PC-3 (cell line): ENCODE measurements at regions not wholly inside any gene's neighbourhood (a gene's known extent, or its start where the extent isn't known, plus 50 kb on each side); places are given as distances from the start of the nearest gene placed in this dataset.

Experiments
- ATAC-seq: fragments of 200-7000 bp; cut with Tn5 transposase; 2 replicates; pipeline ENCODE4 v1.9.1; 2020; ENCODE audit warnings: mild to moderate bottlenecking, moderate library complexity
- BruUV-seq: library from RNA; stranded (reverse); fragments of 400-500 nt; replicated peaks from 2 replicates; lab custom pipeline; 2021; lab: Mats Ljungman, UMichigan
- CTCF ChIA-PET: fragments of 300-600 bp; sonication (Branson Sonifier 250); formaldehyde crosslinking; loops from one replicate; lab custom pipeline; 2022; ENCODE audit warnings: antibody characterized with exemption; lab: Charles Lee
- POLR2A ChIA-PET: fragments of 300-600 bp; sonication (Branson Sonifier 250); formaldehyde crosslinking; loops from one replicate; lab custom pipeline; 2022; ENCODE audit warnings: antibody characterized with exemption; ENCODE audit not compliant: unreplicated experiment; lab: Charles Lee
- DNase-seq: peaks from one replicate; pipeline ENCODE4 v3.0.0-alpha.2; 2015
- H2AFZ ChIP-seq: fragments of 300-600 bp; sonication (generic); 2 replicates; pipeline ENCODE4 v1.6.0; 2016; ENCODE audit warnings: antibody characterized with exemption, low read length
- H3F3A ChIP-seq: fragments of 300-600 bp; sonication (generic); one replicate; pipeline ENCODE4 v1.6.0; 2017; ENCODE audit warnings: antibody characterized with exemption, low read length, control low read depth, mild to moderate bottlenecking; ENCODE audit not compliant: unreplicated experiment
- H3K27ac ChIP-seq: fragments of 300-600 bp; sonication (generic); 2 replicates; pipeline ENCODE4 v1.5.1; 2016; ENCODE audit warnings: mild to moderate bottlenecking, low read length
- H3K27me3 ChIP-seq: fragments of 300-600 bp; sonication (generic); 2 replicates; pipeline ENCODE4 v1.6.1; 2016; ENCODE audit warnings: low read length, mixed read lengths
- H3K36me3 ChIP-seq: fragments of 300-600 bp; sonication (generic); 2 replicates; pipeline ENCODE4 v1.6.1; 2016; ENCODE audit warnings: low read depth, mixed run types, low read length, mixed read lengths
- H3K4me1 ChIP-seq: fragments of 300-600 bp; sonication (generic); 2 replicates; pipeline ENCODE4 v1.5.1; 2016; ENCODE audit warnings: low read length; ENCODE audit not compliant: insufficient read depth
- H3K4me2 ChIP-seq: fragments of 300-600 bp; sonication (generic); 2 replicates; pipeline ENCODE4 v1.6.0; 2016; ENCODE audit warnings: low read length
- H3K4me3 ChIP-seq: fragments of 300-600 bp; sonication (generic); 2 replicates; pipeline ENCODE4 v1.5.1; 2016; ENCODE audit warnings: mild to moderate bottlenecking, low read length, mixed read lengths
- H3K79me2 ChIP-seq: fragments of 300-600 bp; sonication (generic); 2 replicates; pipeline ENCODE4 v1.6.1; 2017; ENCODE audit warnings: low read length, mixed read lengths
- H3K9ac ChIP-seq: fragments of 300-600 bp; sonication (generic); 2 replicates; pipeline ENCODE4 v1.6.0; 2016; ENCODE audit warnings: mild to moderate bottlenecking, low read length
- H3K9me2 ChIP-seq: fragments of 300-600 bp; sonication (generic); replicated peaks from 2 replicates; pipeline ENCODE4 v1.6.1; 2016; ENCODE audit warnings: mixed run types, low read length, mixed read lengths
- H3K9me3 ChIP-seq: fragments of 300-600 bp; sonication (generic); 2 replicates; pipeline ENCODE4 v1.6.1; 2016; ENCODE audit warnings: low read length, mixed read lengths
- H4K20me1 ChIP-seq: fragments of 300-600 bp; sonication (generic); 2 replicates; pipeline ENCODE4 v1.6.1; 2016; ENCODE audit warnings: low read length, mixed read lengths
- EZH2 ChIP-seq: fragments of 300-600 bp; sonication (generic); IDR thresholded peaks from one replicate; pipeline ENCODE4 v1.6.1; 2017; ENCODE audit warnings: antibody characterized with exemption, mild to moderate bottlenecking, low read length; ENCODE audit not compliant: unreplicated experiment
- EZH2phosphoT487 ChIP-seq: fragments of 300-600 bp; sonication (generic); IDR thresholded peaks from 2 replicates; pipeline ENCODE4 v1.6.1; 2018; ENCODE audit warnings: mild to moderate bottlenecking, antibody characterized with exemption, low read length, borderline replicate concordance
- intact Hi-C: fragments of 100-400 bp; cut with micrococcal nuclease; formaldehyde crosslinking; loops from 2 replicates; pipeline ENCODE4 v1.9.0; 2023
- TF ChIP-seq, protein P1 (sequence below): fragments of 300-600 bp; sonication (generic); conservative IDR thresholded peaks from 2 replicates; pipeline ENCODE4 v1.5.1; 2017; ENCODE audit warnings: antibody characterized with exemption, low read depth, mild to moderate bottlenecking, low read length

DNA sequence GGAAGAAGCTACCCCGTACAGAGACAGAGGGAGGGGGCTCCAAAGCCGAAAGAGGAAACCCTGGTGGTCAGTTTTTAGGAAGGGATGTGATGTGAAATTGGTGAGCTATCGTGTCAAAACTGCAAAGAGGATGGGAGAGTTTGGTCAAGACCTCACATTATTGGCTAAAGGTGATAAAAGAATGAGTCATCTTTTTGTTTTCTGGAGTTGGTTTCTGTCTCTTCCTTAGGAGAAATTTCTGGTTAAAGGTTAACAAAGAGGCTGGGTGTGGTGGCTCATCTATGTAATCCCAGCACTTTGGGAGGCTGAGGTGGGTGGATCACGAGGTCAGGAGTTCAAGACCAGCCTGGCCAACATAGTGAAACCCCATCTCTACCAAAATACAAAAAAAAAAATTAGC lies 217.8 kb upstream of the CBLB start:
- Histone ChIP-seq H3K4me3 (no peak overlapping the region), H3K9me2 (no peaks in the 10 kb centered on the region), H2AFZ (no peak overlapping the region), H3K27ac (peak overlapping the region; percentile 79), H3K4me1 (peaks cover 19% of the 10 kb centered on the region), H3K9ac (peak overlapping the region; percentile 32; the same call in 1 of the 2 replicates), H3K36me3 (no peaks in the 10 kb centered on the region), H3F3A (no peaks in the 10 kb centered on the region), H4K20me1 (no peaks in the 10 kb centered on the region), H3K4me2 (no peak overlapping the region), H3K79me2 (no peaks in the 10 kb centered on the region), H3K27me3 (no peaks in the 10 kb centered on the region), H3K9me3 (no peaks in the 10 kb centered on the region)
- BruUV-seq = no TSS peak
- POLR2A ChIA-PET = no interaction called here
- DNase-seq = peak; percentile 65
- intact Hi-C loops = loop anchor here (5.0 kb wide), 1 partner anchor 179 kb away; no protein-coding TSS in a partner anchor
- CTCF ChIA-PET = no interaction called here
- TF ChIP-seq EZH2phosphoT487 (no peak), EZH2 (no peak)
- TF ChIP-seq, protein P1, sequence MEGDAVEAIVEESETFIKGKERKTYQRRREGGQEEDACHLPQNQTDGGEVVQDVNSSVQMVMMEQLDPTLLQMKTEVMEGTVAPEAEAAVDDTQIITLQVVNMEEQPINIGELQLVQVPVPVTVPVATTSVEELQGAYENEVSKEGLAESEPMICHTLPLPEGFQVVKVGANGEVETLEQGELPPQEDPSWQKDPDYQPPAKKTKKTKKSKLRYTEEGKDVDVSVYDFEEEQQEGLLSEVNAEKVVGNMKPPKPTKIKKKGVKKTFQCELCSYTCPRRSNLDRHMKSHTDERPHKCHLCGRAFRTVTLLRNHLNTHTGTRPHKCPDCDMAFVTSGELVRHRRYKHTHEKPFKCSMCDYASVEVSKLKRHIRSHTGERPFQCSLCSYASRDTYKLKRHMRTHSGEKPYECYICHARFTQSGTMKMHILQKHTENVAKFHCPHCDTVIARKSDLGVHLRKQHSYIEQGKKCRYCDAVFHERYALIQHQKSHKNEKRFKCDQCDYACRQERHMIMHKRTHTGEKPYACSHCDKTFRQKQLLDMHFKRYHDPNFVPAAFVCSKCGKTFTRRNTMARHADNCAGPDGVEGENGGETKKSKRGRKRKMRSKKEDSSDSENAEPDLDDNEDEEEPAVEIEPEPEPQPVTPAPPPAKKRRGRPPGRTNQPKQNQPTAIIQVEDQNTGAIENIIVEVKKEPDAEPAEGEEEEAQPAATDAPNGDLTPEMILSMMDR = no peak
- peak; percentile 50 for ATAC-seq

DNA sequence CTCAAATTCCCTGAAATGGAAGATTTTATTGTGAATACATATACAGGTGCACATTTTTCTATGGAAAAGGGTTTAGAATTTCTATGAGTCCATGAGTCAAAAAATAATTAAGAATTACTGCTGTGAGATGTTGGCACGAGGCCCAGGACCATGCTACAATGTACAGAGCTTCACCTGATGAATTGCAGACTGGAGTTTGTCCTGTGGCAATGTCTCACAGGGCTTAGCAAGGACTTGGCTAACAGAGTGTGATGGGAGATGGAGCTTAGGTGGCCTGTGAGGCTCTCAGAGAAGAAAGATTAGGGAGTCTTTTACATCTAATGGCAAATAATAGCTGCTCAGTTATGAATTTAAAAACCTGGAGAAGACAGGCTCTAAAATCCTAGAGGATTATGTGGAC lies 219.5 kb upstream of the CBLB start:
- H3K9me2 ChIP-seq = no peaks in the 10 kb centered on the region
- H3K4me1 ChIP-seq = peaks cover 19% of the 10 kb centered on the region
- no peaks in the 10 kb centered on the region for H3K27me3 ChIP-seq
- no peak for ATAC-seq
- no peak overlapping the region for H3K9ac ChIP-seq
- H3K27ac ChIP-seq = no peak overlapping the region
- H4K20me1 ChIP-seq = no peaks in the 10 kb centered on the region
- no peak overlapping the region for H3K4me2 ChIP-seq
- POLR2A ChIA-PET = no interaction called here
- no peaks in the 10 kb centered on the region for H3K36me3 ChIP-seq
- BruUV-seq = no TSS peak
- no peaks in the 10 kb centered on the region for H3K9me3 ChIP-seq
- no peak for DNase-seq
- H2AFZ ChIP-seq = no peak overlapping the region
- no peak overlapping the region for H3K4me3 ChIP-seq
- CTCF ChIA-PET = no interaction called here
- TF ChIP-seq EZH2 = no peak
- TF ChIP-seq, protein P1 = no peak
- TF ChIP-seq EZH2phosphoT487 = no peak
- intact Hi-C loops = loop anchor here (5.0 kb wide), 1 partner anchor 181 kb away; no protein-coding TSS in a partner anchor
- no peaks in the 10 kb centered on the region for H3K79me2 ChIP-seq
- no peaks in the 10 kb centered on the region for H3F3A ChIP-seq

DNA sequence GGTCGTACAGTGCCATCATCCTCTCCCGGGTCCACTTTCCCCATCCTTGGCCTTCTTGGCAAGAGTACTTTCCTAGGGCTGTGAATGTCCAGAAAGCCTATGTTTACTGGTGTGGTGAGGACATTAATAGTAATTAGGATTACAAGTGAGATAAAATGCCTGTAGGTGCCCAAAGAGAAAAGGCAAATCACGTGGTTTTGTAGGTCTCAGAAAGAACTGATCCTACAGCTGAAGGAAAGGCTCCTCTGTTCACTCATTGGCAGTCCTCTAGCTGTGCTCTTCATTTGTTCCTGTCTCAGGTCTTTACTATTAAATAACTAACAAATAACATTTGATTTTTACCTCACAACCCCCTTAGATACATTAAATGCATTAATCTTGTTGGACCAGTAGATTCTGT lies 220.1 kb upstream of the CBLB start:
- Histone ChIP-seq H3K79me2 (no peaks in the 10 kb centered on the region), H3K4me1 (peaks cover 19% of the 10 kb centered on the region), H3K4me3 (no peak overlapping the region), H3K9me3 (no peaks in the 10 kb centered on the region), H3K27ac (no peak overlapping the region), H3F3A (no peaks in the 10 kb centered on the region), H3K27me3 (no peaks in the 10 kb centered on the region), H3K4me2 (no peak overlapping the region), H3K36me3 (no peaks in the 10 kb centered on the region), H3K9ac (no peak overlapping the region), H2AFZ (no peak overlapping the region), H4K20me1 (no peaks in the 10 kb centered on the region), H3K9me2 (no peaks in the 10 kb centered on the region)
- DNase-seq (no peak), ATAC-seq (no peak)
- intact Hi-C loops = loop anchor here (5.0 kb wide), 1 partner anchor 182 kb away; no protein-coding TSS in a partner anchor
- TF ChIP-seq, protein P1 = no peak
- BruUV-seq = no TSS peak
- CTCF ChIA-PET = no interaction called here
- POLR2A ChIA-PET = no interaction called here
